ENCODE measurements at regions not wholly inside any gene's neighbourhood (a gene's known extent, or its start where the extent isn't known, plus 50 kb on each side); places are given as distances from the start of the nearest gene placed in this dataset.

DNA sequence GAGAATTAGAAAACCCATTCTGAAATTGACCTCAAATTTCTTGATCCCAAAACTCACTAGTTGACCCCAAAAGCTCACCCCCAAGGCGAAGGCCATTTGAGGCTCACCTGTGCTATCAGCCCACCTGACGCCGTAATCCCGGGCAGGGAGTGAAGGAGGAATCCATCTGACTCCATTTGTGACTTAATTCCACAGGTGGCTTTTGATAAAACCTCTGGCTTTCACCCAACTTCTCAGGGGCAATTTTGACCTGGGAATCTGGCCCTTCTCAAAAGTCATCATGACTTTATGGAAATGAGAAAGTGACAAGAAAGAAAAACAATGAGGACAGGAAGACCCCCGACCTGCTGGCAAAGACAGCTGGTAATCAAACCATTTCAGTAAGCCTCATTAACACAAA is 86.9 kb upstream of the SALL3 start:
- TF ChIP-seq, protein P1, sequence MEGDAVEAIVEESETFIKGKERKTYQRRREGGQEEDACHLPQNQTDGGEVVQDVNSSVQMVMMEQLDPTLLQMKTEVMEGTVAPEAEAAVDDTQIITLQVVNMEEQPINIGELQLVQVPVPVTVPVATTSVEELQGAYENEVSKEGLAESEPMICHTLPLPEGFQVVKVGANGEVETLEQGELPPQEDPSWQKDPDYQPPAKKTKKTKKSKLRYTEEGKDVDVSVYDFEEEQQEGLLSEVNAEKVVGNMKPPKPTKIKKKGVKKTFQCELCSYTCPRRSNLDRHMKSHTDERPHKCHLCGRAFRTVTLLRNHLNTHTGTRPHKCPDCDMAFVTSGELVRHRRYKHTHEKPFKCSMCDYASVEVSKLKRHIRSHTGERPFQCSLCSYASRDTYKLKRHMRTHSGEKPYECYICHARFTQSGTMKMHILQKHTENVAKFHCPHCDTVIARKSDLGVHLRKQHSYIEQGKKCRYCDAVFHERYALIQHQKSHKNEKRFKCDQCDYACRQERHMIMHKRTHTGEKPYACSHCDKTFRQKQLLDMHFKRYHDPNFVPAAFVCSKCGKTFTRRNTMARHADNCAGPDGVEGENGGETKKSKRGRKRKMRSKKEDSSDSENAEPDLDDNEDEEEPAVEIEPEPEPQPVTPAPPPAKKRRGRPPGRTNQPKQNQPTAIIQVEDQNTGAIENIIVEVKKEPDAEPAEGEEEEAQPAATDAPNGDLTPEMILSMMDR (IDR thresholded peaks at IDR 0.05) = no peak
- no peak overlapping the region for H3K4me3 Mint-ChIP-seq
- peaks cover 0 to 1% (median under 1%) of the 10 kb centered on the region in 3 donors for H3K27me3 Mint-ChIP-seq (ENCODE audit: low read depth in 3 of 3)

DNA sequence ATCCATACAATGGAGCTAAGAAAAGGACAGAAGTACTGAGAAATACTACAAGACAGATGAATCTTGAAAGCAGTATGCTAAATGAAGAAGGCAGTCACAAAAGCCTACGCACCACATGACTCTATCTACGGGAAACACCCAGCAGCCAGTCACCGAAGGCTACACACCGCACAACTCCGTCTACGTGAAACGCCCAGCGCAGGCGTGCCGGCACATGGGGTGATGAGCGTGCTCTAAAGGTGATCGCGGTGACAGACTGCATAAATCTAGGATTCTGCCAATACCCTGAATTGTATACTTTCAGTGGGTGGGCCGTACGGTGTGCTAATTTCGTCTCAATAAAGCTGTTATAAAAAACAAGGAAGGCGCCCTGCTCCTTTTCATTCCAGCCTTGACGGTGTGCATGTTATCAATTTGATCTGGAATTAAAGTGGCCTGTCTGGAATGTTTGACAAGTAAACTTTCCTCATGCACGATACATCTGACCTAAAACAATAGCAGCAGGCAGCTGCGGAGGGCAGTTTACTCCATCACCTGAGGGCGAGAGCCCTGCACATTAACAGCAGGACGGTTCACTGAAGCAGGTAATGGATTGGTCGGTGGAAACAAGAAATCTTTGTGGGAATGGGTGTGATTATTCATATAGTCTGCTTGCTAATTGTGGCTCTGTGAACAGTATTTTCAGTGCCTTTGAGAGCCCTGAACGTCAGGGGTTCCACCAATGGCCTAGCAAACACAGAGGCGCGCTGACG is 86.2 kb upstream of the SALL3 start:
- H3K27me3 ChIP-seq (ENCODE audit: control insufficient read depth in 2 of 2, insufficient read depth in 2 of 2, low read length in 2 of 2) = no peaks in the 10 kb centered on the region
- H3K9me3 ChIP-seq (replicated peaks in 1 of 2; ENCODE audit: control insufficient read depth in 1 of 2, insufficient read depth in 1 of 2, low read length in 2 of 2) = peaks cover 3 to 13% of the 10 kb centered on the region in 2 donors
- no peaks in the 10 kb centered on the region for H3K79me2 ChIP-seq (ENCODE audit: insufficient read depth, low read length)
- intact Hi-C loops (cut with micrococcal nuclease) = no loop called here
- no peaks in the 10 kb centered on the region for H4K20me1 ChIP-seq (ENCODE audit: insufficient read depth, low read length)
- H3K4me3 Mint-ChIP-seq = no peak overlapping the region
- no peaks in the 10 kb centered on the region for H3K36me3 ChIP-seq (replicated peaks in 1 of 2; ENCODE audit: control insufficient read depth in 1 of 2, insufficient read depth in 2 of 2, low read length in 2 of 2)
- H3K27ac ChIP-seq (ENCODE audit: low read depth in 1 of 2, low read length in 2 of 2) = no peak overlapping the region
- H3K4me1 ChIP-seq (ENCODE audit: control insufficient read depth in 1 of 2, insufficient read depth in 2 of 2, low read length in 2 of 2) = no peaks in the 10 kb centered on the region
- no peaks in the 10 kb centered on the region for H3K4me1 Mint-ChIP-seq
- H3K27ac Mint-ChIP-seq = no peak overlapping the region
- DNase-seq = no peak
- no peak overlapping the region for H3K4me2 ChIP-seq (replicated peaks; ENCODE audit: extremely low read depth, low read length, poor library complexity, severe bottlenecking)
- WGBS (ENCODE audit: insufficient coverage) = 88% methylated on average over 16 of the region's 27 CpGs
- TF ChIP-seq, protein P1 (IDR thresholded peaks at IDR 0.05) = no peak
- H3K27me3 Mint-ChIP-seq (ENCODE audit: low read depth in 3 of 3) = peaks cover 0 to 2% (median 0%) of the 10 kb centered on the region in 3 donors
- H3K9ac ChIP-seq (ENCODE audit: insufficient read depth, low read length, poor library complexity, severe bottlenecking) = no peak overlapping the region
- no peak overlapping the region for H2AFZ ChIP-seq (ENCODE audit: insufficient read depth, low read depth, low read length, poor library complexity, severe bottlenecking)
- peaks cover 6 to 24% (median 19%) of the 10 kb centered on the region in 7 donors for H3K9me3 Mint-ChIP-seq
- no peaks in the 10 kb centered on the region for H3K36me3 Mint-ChIP-seq
- no peak overlapping the region for H3K4me3 ChIP-seq (replicated peaks in 1 of 3; ENCODE audit: low read depth in 2 of 3, low read length in 3 of 3)

More for the DNA sequence above, 86.9 kb upstream of the SALL3 start:
- no peaks in the 10 kb centered on the region for H3K4me1 ChIP-seq (ENCODE audit: control insufficient read depth in 1 of 2, insufficient read depth in 2 of 2, low read length in 2 of 2)
- no peak overlapping the region for H3K27ac Mint-ChIP-seq
- no peak overlapping the region for H3K27ac ChIP-seq (ENCODE audit: low read depth in 1 of 2, low read length in 2 of 2)
- H3K27me3 ChIP-seq (ENCODE audit: control insufficient read depth in 2 of 2, insufficient read depth in 2 of 2, low read length in 2 of 2) = no peaks in the 10 kb centered on the region
- H3K9ac ChIP-seq (ENCODE audit: insufficient read depth, low read length, poor library complexity, severe bottlenecking) = no peak overlapping the region
- H3K4me1 Mint-ChIP-seq = no peaks in the 10 kb centered on the region
- H3K9me3 ChIP-seq (replicated peaks in 1 of 2; ENCODE audit: control insufficient read depth in 1 of 2, insufficient read depth in 1 of 2, low read length in 2 of 2) = peaks cover 3 to 8% of the 10 kb centered on the region in 2 donors
- peaks cover 6 to 26% (median 17%) of the 10 kb centered on the region in 7 donors for H3K9me3 Mint-ChIP-seq
- no peaks in the 10 kb centered on the region for H3K79me2 ChIP-seq (ENCODE audit: insufficient read depth, low read length)
- H3K36me3 ChIP-seq (replicated peaks in 1 of 2; ENCODE audit: control insufficient read depth in 1 of 2, insufficient read depth in 2 of 2, low read length in 2 of 2) = no peaks in the 10 kb centered on the region
- no peak overlapping the region for H3K4me2 ChIP-seq (replicated peaks; ENCODE audit: extremely low read depth, low read length, poor library complexity, severe bottlenecking)
- intact Hi-C loops (cut with micrococcal nuclease) = no loop called here
- H4K20me1 ChIP-seq (ENCODE audit: insufficient read depth, low read length) = no peaks in the 10 kb centered on the region
- H3K4me3 ChIP-seq (replicated peaks in 1 of 3; ENCODE audit: low read depth in 2 of 3, low read length in 3 of 3) = no peak overlapping the region
- H2AFZ ChIP-seq (ENCODE audit: insufficient read depth, low read depth, low read length, poor library complexity, severe bottlenecking) = no peak overlapping the region
- no peaks in the 10 kb centered on the region for H3K36me3 Mint-ChIP-seq
- WGBS (ENCODE audit: insufficient coverage) = 90% methylated on average over 2 of the region's 5 CpGs
- DNase-seq = no peak
